ENCODE measurements at regions not wholly inside any gene's neighbourhood (a gene's known extent, or its start where the extent isn't known, plus 50 kb on each side); places are given as distances from the start of the nearest gene placed in this dataset.
"Not testable (repeated sequence)": the region's sequence is repeated elsewhere in the genome, so short reads cannot be mapped to it uniquely, and the experiment has no call there.

GRCh38 chr7:112540839-112541577 is 60.2 kb downstream of the LSMEM1 start:
- DNase-seq (ENCODE audit: low read depth) = peak; percentile 42

GRCh38 chr7:112546723-112547513 is 66.1 kb downstream of the LSMEM1 start:
- DNase-seq (ENCODE audit: low read depth) = peak; percentile 12

- DNase-seq (ENCODE audit: low read depth) = no peak
These were observed 67.1 kb downstream of the LSMEM1 start for GRCh38 chr7:112547916-112548315.

GRCh38 chr7:112550468-112551060 is 69.8 kb downstream of the LSMEM1 start:
- peak; percentile 54 for DNase-seq (ENCODE audit: low read depth)

GRCh38 chr7:112551521-112551920 is 70.7 kb downstream of the LSMEM1 start:
- DNase-seq (ENCODE audit: low read depth) = not testable (repeated sequence)

- DNase-seq (ENCODE audit: low read depth) = no peak
These were observed 73.8 kb downstream of the LSMEM1 start for GRCh38 chr7:112554591-112554990.

GRCh38 chr7:112556633-112557032 is 75.8 kb downstream of the LSMEM1 start:
- peak; percentile 15 for DNase-seq (ENCODE audit: low read depth)

GRCh38 chr7:112566442-112567324 is 85.9 kb downstream of the LSMEM1 start:
- peak; percentile 7 for DNase-seq (ENCODE audit: low read depth)

- no peak for DNase-seq (ENCODE audit: low read depth)
These were observed 86.6 kb downstream of the LSMEM1 start for GRCh38 chr7:112567388-112567787.

- DNase-seq (ENCODE audit: low read depth) = no peak
These were observed 91.2 kb downstream of the LSMEM1 start for GRCh38 chr7:112571852-112572607.

- DNase-seq (ENCODE audit: low read depth) = no peak
These were observed 92.0 kb downstream of the LSMEM1 start for GRCh38 chr7:112572669-112573301.

- DNase-seq (ENCODE audit: low read depth) = no peak
These were observed 92.7 kb downstream of the LSMEM1 start for GRCh38 chr7:112573302-112574039.

GRCh38 chr7:112575864-112576263 is 95.1 kb downstream of the LSMEM1 start:
- no peak for DNase-seq (ENCODE audit: low read depth)

GRCh38 chr7:112579388-112579787 is 98.6 kb downstream of the LSMEM1 start:
- DNase-seq (ENCODE audit: low read depth) = no peak

- DNase-seq (ENCODE audit: low read depth) = no peak
These were observed 100.1 kb downstream of the LSMEM1 start for GRCh38 chr7:112580717-112581435.

GRCh38 chr7:112581529-112581928 is 100.7 kb downstream of the LSMEM1 start:
- DNase-seq (ENCODE audit: low read depth) = no peak

GRCh38 chr7:112584290-112584689 is 103.5 kb downstream of the LSMEM1 start:
- no peak for DNase-seq (ENCODE audit: low read depth)

GRCh38 chr7:112587504-112587903 is 106.7 kb downstream of the LSMEM1 start:
- DNase-seq (ENCODE audit: low read depth) = no peak
